Dendritic cell treated with granulocyte-macrophage colony-stimulating factor and Interleukin-4, amounts not matched to agents 40 ng/mL and 50 ng/mL, for 4 days (primary cell): ENCODE measurements at regions not wholly inside any gene's neighbourhood (a gene's known extent, or its start where the extent isn't known, plus 50 kb on each side); places are given as distances from the start of the nearest gene placed in this dataset.
"Not testable (repeated sequence)": the region's sequence is repeated elsewhere in the genome, so short reads cannot be mapped to it uniquely, and the experiment has no call there.

Experiments used
- H3K27ac Mint-ChIP-seq: one replicate; pipeline ENCODE4 v1.8.0; 2022; ENCODE audit warnings: mild to moderate bottlenecking, mixed read lengths
- H3K27me3 Mint-ChIP-seq: one replicate; pipeline ENCODE4 v1.8.0; 2022; ENCODE audit warnings: mild to moderate bottlenecking, mixed read lengths
- H3K36me3 Mint-ChIP-seq: one replicate; pipeline ENCODE4 v1.8.0; 2022; ENCODE audit warnings: low read depth, mixed read lengths
- H3K4me1 Mint-ChIP-seq: one replicate; pipeline ENCODE4 v1.8.0; 2022; ENCODE audit warnings: low read depth, mixed read lengths
- H3K4me3 Mint-ChIP-seq: one replicate; pipeline ENCODE4 v1.8.0; 2022; ENCODE audit warnings: mild to moderate bottlenecking, moderate library complexity, mixed read lengths
- H3K9me3 Mint-ChIP-seq: one replicate; pipeline ENCODE4 v1.8.0; 2022; ENCODE audit warnings: mixed read lengths
- intact Hi-C: fragments of 100-400 bp; cut with micrococcal nuclease; formaldehyde crosslinking; loops from one replicate; pipeline ENCODE4 v1.15.0; 2022

GRCh38 chr6:81944661-81945060 lies 192.2 kb upstream of the TENT5A start:
- no peaks in the 10 kb centered on the region for H3K9me3 Mint-ChIP-seq
- H3K36me3 Mint-ChIP-seq = no peaks in the 10 kb centered on the region
- H3K27ac Mint-ChIP-seq = no peak overlapping the region
- H3K4me1 Mint-ChIP-seq = peaks cover 17% of the 10 kb centered on the region
- no peaks in the 10 kb centered on the region for H3K27me3 Mint-ChIP-seq
- H3K4me3 Mint-ChIP-seq = no peak overlapping the region
- intact Hi-C loops = no loop called here

- H3K27ac Mint-ChIP-seq = not testable (repeated sequence)
Measured at GRCh38 chr6:81942842-81943241, 190.4 kb upstream of the TENT5A start.

GRCh38 chr6:81942067-81942370 lies 189.5 kb upstream of the TENT5A start:
- Mint-ChIP-seq H3K27ac (no peak overlapping the region), H3K36me3 (no peaks in the 10 kb centered on the region), H3K9me3 (no peaks in the 10 kb centered on the region), H3K4me3 (no peak overlapping the region), H3K4me1 (peaks cover 28% of the 10 kb centered on the region), H3K27me3 (no peaks in the 10 kb centered on the region)
- intact Hi-C loops = no loop called here

More at GRCh38 chr6:81942842-81943241, 190.4 kb upstream of the TENT5A start:
- H3K27me3 Mint-ChIP-seq, H3K4me3 Mint-ChIP-seq, H3K36me3 Mint-ChIP-seq, intact Hi-C loops, H3K9me3 Mint-ChIP-seq: not testable (repeated sequence)
- H3K4me1 Mint-ChIP-seq = peaks cover 28% of the 10 kb centered on the region

- intact Hi-C loops = no loop called here
- H3K27ac Mint-ChIP-seq = no peak overlapping the region
- no peaks in the 10 kb centered on the region for H3K9me3 Mint-ChIP-seq
- peaks cover 24% of the 10 kb centered on the region for H3K4me1 Mint-ChIP-seq
- no peak overlapping the region for H3K4me3 Mint-ChIP-seq
- H3K36me3 Mint-ChIP-seq = no peaks in the 10 kb centered on the region
- H3K27me3 Mint-ChIP-seq = no peaks in the 10 kb centered on the region
Measured at GRCh38 chr6:81940451-81940985, 188.0 kb upstream of the TENT5A start.

GRCh38 chr6:81939766-81940165 lies 187.3 kb upstream of the TENT5A start:
- Mint-ChIP-seq H3K27ac (no peak overlapping the region), H3K36me3 (no peaks in the 10 kb centered on the region), H3K4me1 (peaks cover 24% of the 10 kb centered on the region), H3K9me3 (no peaks in the 10 kb centered on the region), H3K27me3 (no peaks in the 10 kb centered on the region), H3K4me3 (no peak overlapping the region)
- intact Hi-C loops = no loop called here

GRCh38 chr6:81938991-81939732 lies 186.7 kb upstream of the TENT5A start:
- no peaks in the 10 kb centered on the region for H3K27me3 Mint-ChIP-seq
- H3K4me1 Mint-ChIP-seq = peaks cover 24% of the 10 kb centered on the region
- intact Hi-C loops = no loop called here
- H3K9me3 Mint-ChIP-seq = no peaks in the 10 kb centered on the region
- no peak overlapping the region for H3K4me3 Mint-ChIP-seq
- H3K36me3 Mint-ChIP-seq = no peaks in the 10 kb centered on the region
- H3K27ac Mint-ChIP-seq = no peak overlapping the region

- H3K9me3 Mint-ChIP-seq = no peaks in the 10 kb centered on the region
- H3K36me3 Mint-ChIP-seq = no peaks in the 10 kb centered on the region
- H3K4me3 Mint-ChIP-seq = no peak overlapping the region
- intact Hi-C loops = no loop called here
- no peaks in the 10 kb centered on the region for H3K27me3 Mint-ChIP-seq
- H3K4me1 Mint-ChIP-seq = peaks cover 24% of the 10 kb centered on the region
- no peak overlapping the region for H3K27ac Mint-ChIP-seq
Measured at GRCh38 chr6:81938014-81938856, 185.8 kb upstream of the TENT5A start.

GRCh38 chr6:81937296-81937937 lies 184.9 kb upstream of the TENT5A start:
- intact Hi-C loops = no loop called here
- Mint-ChIP-seq H3K9me3 (no peaks in the 10 kb centered on the region), H3K4me3 (no peak overlapping the region), H3K27me3 (no peaks in the 10 kb centered on the region), H3K36me3 (no peaks in the 10 kb centered on the region), H3K27ac (no peak overlapping the region), H3K4me1 (peaks cover 24% of the 10 kb centered on the region)

- Mint-ChIP-seq H3K4me3 (no peak overlapping the region), H3K9me3 (no peaks in the 10 kb centered on the region), H3K27ac (no peak overlapping the region), H3K27me3 (no peaks in the 10 kb centered on the region), H3K36me3 (no peaks in the 10 kb centered on the region), H3K4me1 (peaks cover 11% of the 10 kb centered on the region)
- intact Hi-C loops = no loop called here
Measured at GRCh38 chr6:81934936-81935335, 182.5 kb upstream of the TENT5A start.

GRCh38 chr6:81933608-81934051 lies 181.1 kb upstream of the TENT5A start:
- no peaks in the 10 kb centered on the region for H3K9me3 Mint-ChIP-seq
- peaks cover 8% of the 10 kb centered on the region for H3K4me1 Mint-ChIP-seq
- intact Hi-C loops = no loop called here
- H3K27ac Mint-ChIP-seq = no peak overlapping the region
- H3K36me3 Mint-ChIP-seq = no peaks in the 10 kb centered on the region
- H3K4me3 Mint-ChIP-seq = no peak overlapping the region
- H3K27me3 Mint-ChIP-seq = no peaks in the 10 kb centered on the region

- Mint-ChIP-seq H3K36me3 (no peaks in the 10 kb centered on the region), H3K4me3 (no peak overlapping the region), H3K9me3 (no peaks in the 10 kb centered on the region), H3K27ac (no peak overlapping the region), H3K27me3 (no peaks in the 10 kb centered on the region), H3K4me1 (peaks cover 3% of the 10 kb centered on the region)
- intact Hi-C loops = no loop called here
Measured at GRCh38 chr6:81933089-81933488, 180.6 kb upstream of the TENT5A start.

- H3K4me3 Mint-ChIP-seq, H3K9me3 Mint-ChIP-seq, H3K27me3 Mint-ChIP-seq, H3K36me3 Mint-ChIP-seq, H3K4me1 Mint-ChIP-seq, intact Hi-C loops, H3K27ac Mint-ChIP-seq: not testable (repeated sequence)
Measured at GRCh38 chr6:81932448-81932847, 180.0 kb upstream of the TENT5A start.

GRCh38 chr6:81929828-81930227 lies 177.3 kb upstream of the TENT5A start:
- H3K27ac Mint-ChIP-seq = no peak overlapping the region
- intact Hi-C loops = no loop called here
- no peaks in the 10 kb centered on the region for H3K4me1 Mint-ChIP-seq
- H3K36me3 Mint-ChIP-seq = no peaks in the 10 kb centered on the region
- H3K27me3 Mint-ChIP-seq = no peaks in the 10 kb centered on the region
- no peak overlapping the region for H3K4me3 Mint-ChIP-seq
- H3K9me3 Mint-ChIP-seq = peaks cover 2% of the 10 kb centered on the region

- no peak overlapping the region for H3K27ac Mint-ChIP-seq
- peaks cover 9% of the 10 kb centered on the region for H3K9me3 Mint-ChIP-seq
- H3K36me3 Mint-ChIP-seq = no peaks in the 10 kb centered on the region
- H3K4me3 Mint-ChIP-seq = no peak overlapping the region
- no peaks in the 10 kb centered on the region for H3K27me3 Mint-ChIP-seq
- intact Hi-C loops = no loop called here
- H3K4me1 Mint-ChIP-seq = no peaks in the 10 kb centered on the region
Measured at GRCh38 chr6:81925201-81925600, 172.7 kb upstream of the TENT5A start.
